ENCODE measurements at regions not wholly inside any gene's neighbourhood (a gene's known extent, or its start where the extent isn't known, plus 50 kb on each side); places are given as distances from the start of the nearest gene placed in this dataset.

- Histone ChIP-seq H3K27ac (ENCODE audit: low read length) (no peak overlapping the region), H3K9me3 (ENCODE audit: low read length) (no peaks in the 10 kb centered on the region), H3K9me2 (ENCODE audit: insufficient read depth, low read length) (no peaks in the 10 kb centered on the region), H3K4me3 (ENCODE audit: low read length) (no peak overlapping the region), H3K27me3 (ENCODE audit: insufficient read depth, low read depth, low read length) (no peaks in the 10 kb centered on the region), H3K4me2 (ENCODE audit: low read length) (no peak overlapping the region), H3K79me2 (replicated peaks; ENCODE audit: insufficient read depth, low read length) (no peaks in the 10 kb centered on the region), H4K20me1 (ENCODE audit: insufficient read depth) (no peaks in the 10 kb centered on the region), H3K9ac (ENCODE audit: low read length) (no peak overlapping the region), H2AFZ (ENCODE audit: low read depth, low read length) (no peak overlapping the region), H3K36me3 (ENCODE audit: insufficient read depth, low read length) (no peaks in the 10 kb centered on the region), H3F3A (ENCODE audit: insufficient read depth, low read length, poor library complexity, severe bottlenecking) (no peaks in the 10 kb centered on the region)
- TF ChIP-seq SMC3 (conservative IDR thresholded peaks at IDR 0.05; ENCODE audit: poor library complexity) (no peak), RAD21 (conservative IDR thresholded peaks at IDR 0.05) (no peak), REST (IDR thresholded peaks at IDR 0.05; ENCODE audit: borderline replicate concordance) (no peak), POLR2AphosphoS5 (IDR thresholded peaks at IDR 0.05) (no peak), TAF1 (IDR thresholded peaks at IDR 0.05; ENCODE audit: low read depth) (no peak), EZH2 (IDR thresholded peaks at IDR 0.05; ENCODE audit: borderline replicate concordance, insufficient read depth, low read length, poor library complexity, severe bottlenecking) (no peak), MXI1 (conservative IDR thresholded peaks at IDR 0.05; ENCODE audit: poor library complexity, severe bottlenecking) (no peak), CTCF (IDR thresholded peaks at IDR 0.05; ENCODE audit: poor library complexity, severe bottlenecking) (no peak), EP300 (conservative IDR thresholded peaks at IDR 0.05; ENCODE audit: poor library complexity, severe bottlenecking) (no peak)
Observed at GRCh38 chr1:208653426-208653825, 409.2 kb upstream of the PLXNA2 start.

- Histone ChIP-seq H3K27ac (ENCODE audit: low read length) (no peak overlapping the region), H3K4me2 (ENCODE audit: low read length) (no peak overlapping the region), H3K79me2 (replicated peaks; ENCODE audit: insufficient read depth, low read length) (no peaks in the 10 kb centered on the region), H3K9me2 (ENCODE audit: insufficient read depth, low read length) (no peaks in the 10 kb centered on the region), H3K27me3 (ENCODE audit: insufficient read depth, low read depth, low read length) (no peaks in the 10 kb centered on the region), H4K20me1 (ENCODE audit: insufficient read depth) (no peaks in the 10 kb centered on the region), H3K4me3 (ENCODE audit: low read length) (no peak overlapping the region), H3K9me3 (ENCODE audit: low read length) (no peaks in the 10 kb centered on the region), H3K36me3 (ENCODE audit: insufficient read depth, low read length) (no peaks in the 10 kb centered on the region), H2AFZ (ENCODE audit: low read depth, low read length) (no peak overlapping the region), H3F3A (ENCODE audit: insufficient read depth, low read length, poor library complexity, severe bottlenecking) (no peaks in the 10 kb centered on the region), H3K9ac (ENCODE audit: low read length) (no peak overlapping the region)
- TF ChIP-seq CTCF (IDR thresholded peaks at IDR 0.05; ENCODE audit: poor library complexity, severe bottlenecking), result peak; percentile 33
- peak; percentile 25 for TF ChIP-seq SMC3 (conservative IDR thresholded peaks at IDR 0.05; ENCODE audit: poor library complexity)
- TF ChIP-seq TAF1 (IDR thresholded peaks at IDR 0.05; ENCODE audit: low read depth), result no peak
Observed at GRCh38 chr1:208654241-208654640, 410.1 kb upstream of the PLXNA2 start.
